ENCODE measurements at regions not wholly inside any gene's neighbourhood (a gene's known extent, or its start where the extent isn't known, plus 50 kb on each side); places are given as distances from the start of the nearest gene placed in this dataset.

DNA sequence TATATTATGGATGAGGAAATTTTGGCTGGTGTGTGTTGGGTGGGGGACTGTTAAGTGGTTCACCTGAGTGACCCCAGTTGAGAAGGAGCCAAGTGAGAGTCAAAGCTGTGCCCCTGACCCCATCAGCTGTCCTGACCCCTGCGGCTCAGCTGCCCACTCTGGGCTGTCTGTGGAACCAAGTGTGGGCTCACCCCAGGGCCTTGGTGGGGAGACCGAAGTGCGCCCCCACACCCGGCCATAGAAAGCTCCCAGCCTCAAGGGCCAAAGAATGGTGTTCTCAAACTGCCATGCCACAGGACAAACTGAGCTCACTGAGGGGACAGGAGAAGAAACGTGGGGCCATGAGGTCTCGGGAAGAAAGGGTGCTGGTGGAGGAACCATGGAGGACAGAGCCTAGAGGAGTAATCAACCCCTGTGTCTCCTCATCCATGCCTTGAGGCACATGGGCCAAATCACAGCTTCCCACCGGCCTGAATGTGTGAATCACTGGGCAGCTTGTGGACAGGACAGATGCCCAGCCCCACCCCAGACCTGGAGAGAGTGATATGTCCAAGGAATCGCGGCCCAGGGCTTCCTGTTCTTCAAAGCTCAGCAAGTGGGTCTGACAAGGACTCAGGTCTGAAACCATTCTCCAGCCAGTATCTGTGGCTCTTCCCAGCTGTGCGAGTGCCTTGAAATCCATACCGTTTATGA is 86.2 kb upstream of the CACUL1 start:
- TF ChIP-seq CTCF (IDR thresholded peaks at IDR 0.05; ENCODE audit: borderline replicate concordance): no peak
- intact Hi-C loops (cut with micrococcal nuclease): no loop called here
- Histone ChIP-seq H3K27ac (replicated peaks) (no peak overlapping the region), H3K9me3 (replicated peaks) (no peaks in the 10 kb centered on the region), H3K4me3 (no peak overlapping the region), H3K27me3 (ENCODE audit: low read depth) (no peaks in the 10 kb centered on the region), H3K4me1 (peaks cover 25% of the 10 kb centered on the region), H3K36me3 (no peaks in the 10 kb centered on the region)
- no peak for DNase-seq

DNA sequence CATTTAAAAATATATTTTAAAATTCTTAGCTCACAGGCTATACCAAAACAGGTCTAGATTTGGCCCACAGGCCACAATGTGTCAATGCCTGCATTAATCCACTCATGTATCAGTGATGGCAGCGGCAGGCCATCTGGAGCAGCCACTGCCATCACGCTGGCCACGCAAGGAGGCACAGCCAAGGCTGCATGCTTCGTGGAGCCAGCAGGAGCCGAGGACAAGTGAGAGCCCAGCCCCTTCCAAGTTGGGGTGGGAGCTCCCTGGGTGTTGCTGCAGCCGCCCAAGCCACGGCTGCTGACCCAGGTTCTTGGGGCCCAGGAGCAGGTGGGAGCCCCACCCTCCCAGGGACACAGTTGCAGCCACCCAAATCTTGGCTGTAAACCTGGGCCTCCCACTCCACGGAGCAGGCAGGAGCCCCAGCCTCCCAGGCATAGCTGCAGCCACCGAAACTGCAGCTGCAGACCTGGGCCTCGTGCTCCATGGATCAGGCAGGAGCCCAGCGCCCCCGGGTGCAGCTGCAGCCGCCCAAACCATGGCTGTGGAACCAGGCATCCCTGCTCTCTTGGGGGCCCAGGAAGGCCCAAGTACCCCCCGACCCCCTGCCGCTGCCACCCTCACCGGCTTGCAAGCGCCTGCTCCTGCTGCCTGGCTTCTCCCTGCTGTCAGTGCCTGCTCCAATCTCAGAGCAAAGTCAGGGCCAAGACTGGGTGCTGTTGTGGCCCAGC is 87.3 kb upstream of the CACUL1 start:
- intact Hi-C loops (cut with micrococcal nuclease): no loop called here

DNA sequence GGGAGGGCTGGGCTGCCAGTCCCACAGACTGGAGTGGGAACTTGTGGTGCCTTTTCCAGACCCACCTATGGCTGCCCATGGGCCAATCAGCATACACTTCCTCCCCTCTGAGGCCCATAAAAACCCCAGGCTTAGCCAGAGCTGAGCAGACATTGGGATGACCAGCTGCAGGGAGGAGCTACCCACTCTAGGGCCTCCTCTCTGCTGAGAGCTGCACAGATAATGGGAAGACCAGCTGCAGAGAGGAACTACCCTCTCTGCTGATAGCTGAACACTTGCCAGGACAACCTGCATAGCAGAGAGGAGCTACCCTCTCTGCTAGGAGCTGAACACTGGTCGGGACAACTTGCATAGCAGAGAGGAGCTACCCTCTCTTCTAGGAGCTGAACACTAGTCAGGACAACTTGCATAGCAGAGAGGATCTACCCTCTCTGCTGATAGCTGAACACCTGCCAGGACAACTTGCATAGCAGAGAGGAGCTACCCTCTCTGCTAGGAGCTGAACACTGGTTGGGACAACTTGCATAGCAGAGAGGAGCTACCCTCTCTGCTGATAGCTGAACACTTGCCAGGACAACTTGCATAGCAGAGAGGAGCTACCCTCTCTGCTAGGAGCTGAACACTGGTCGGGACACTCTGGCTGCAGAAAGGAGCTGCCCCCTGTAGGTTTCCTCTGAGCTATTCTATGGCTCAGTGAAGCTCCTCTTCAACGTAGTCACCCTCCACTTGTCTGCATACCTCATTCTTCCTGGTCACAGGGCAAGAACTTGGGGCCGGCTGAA is 88.3 kb upstream of the CACUL1 start:
- H3K27ac ChIP-seq (replicated peaks): no peak overlapping the region

More for the DNA sequence above, 87.3 kb upstream of the CACUL1 start:
- Histone ChIP-seq H3K4me3 (no peak overlapping the region), H3K4me1 (peaks cover 24% of the 10 kb centered on the region), H3K9me3 (replicated peaks) (no peaks in the 10 kb centered on the region), H3K27me3 (ENCODE audit: low read depth) (no peaks in the 10 kb centered on the region), H3K36me3 (no peaks in the 10 kb centered on the region), H3K27ac (replicated peaks) (no peak overlapping the region)
- no peak for DNase-seq
- no peak for TF ChIP-seq CTCF (IDR thresholded peaks at IDR 0.05; ENCODE audit: borderline replicate concordance)

GRCh38 chr10:118843647-118844265 is 89.0 kb upstream of the CACUL1 start:
- no peak for DNase-seq

More for the DNA sequence above, 88.3 kb upstream of the CACUL1 start:
- intact Hi-C loops (cut with micrococcal nuclease): no loop called here
- H3K4me1 ChIP-seq: peaks cover 24% of the 10 kb centered on the region
- no peaks in the 10 kb centered on the region for H3K9me3 ChIP-seq (replicated peaks)
- TF ChIP-seq CTCF (IDR thresholded peaks at IDR 0.05; ENCODE audit: borderline replicate concordance): no peak
- H3K27me3 ChIP-seq (ENCODE audit: low read depth): no peaks in the 10 kb centered on the region
- no peaks in the 10 kb centered on the region for H3K36me3 ChIP-seq
- no peak for DNase-seq
- no peak overlapping the region for H3K4me3 ChIP-seq

More at GRCh38 chr10:118843647-118844265, 89.0 kb upstream of the CACUL1 start:
- Histone ChIP-seq H3K4me3 (no peak overlapping the region), H3K27me3 (ENCODE audit: low read depth) (no peaks in the 10 kb centered on the region), H3K36me3 (no peaks in the 10 kb centered on the region), H3K9me3 (replicated peaks) (no peaks in the 10 kb centered on the region), H3K27ac (replicated peaks) (no peak overlapping the region), H3K4me1 (peaks cover 24% of the 10 kb centered on the region)
- intact Hi-C loops (cut with micrococcal nuclease): no loop called here
- no peak for TF ChIP-seq CTCF (IDR thresholded peaks at IDR 0.05; ENCODE audit: borderline replicate concordance)

Measured in left ventricle myocardium inferior (tissue), 1 donor.